ENCODE measurements at regions not wholly inside any gene's neighbourhood (a gene's known extent, or its start where the extent isn't known, plus 50 kb on each side); places are given as distances from the start of the nearest gene placed in this dataset.

DNA sequence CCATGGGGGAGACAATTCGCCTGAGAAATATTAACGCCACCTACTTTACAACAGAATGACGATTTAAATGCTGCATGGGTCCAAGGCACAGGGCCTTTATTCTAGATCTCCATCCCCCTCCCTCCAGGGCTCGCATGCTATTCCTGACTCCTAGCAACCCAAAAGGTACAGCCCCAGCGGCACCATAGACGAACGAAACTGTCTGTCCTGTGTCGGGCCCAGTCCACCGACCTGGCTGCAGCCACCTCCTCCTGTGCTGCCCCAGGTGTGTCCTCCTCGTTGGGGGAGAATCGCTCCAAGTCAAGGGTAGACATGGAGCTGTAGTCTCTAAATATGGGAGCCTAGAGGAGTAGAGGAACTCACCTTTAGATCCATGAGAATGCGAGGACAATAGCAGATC, 196.5 kb downstream of the TOMM20 start:
- TF ChIP-seq CTCF (conservative IDR thresholded peaks at IDR 0.05; ENCODE audit: low read length), result no peak
- no peak overlapping the region for H3K4me3 ChIP-seq (ENCODE audit: low read length)
- DNase-seq (ENCODE audit: low read depth), result no peak

DNA sequence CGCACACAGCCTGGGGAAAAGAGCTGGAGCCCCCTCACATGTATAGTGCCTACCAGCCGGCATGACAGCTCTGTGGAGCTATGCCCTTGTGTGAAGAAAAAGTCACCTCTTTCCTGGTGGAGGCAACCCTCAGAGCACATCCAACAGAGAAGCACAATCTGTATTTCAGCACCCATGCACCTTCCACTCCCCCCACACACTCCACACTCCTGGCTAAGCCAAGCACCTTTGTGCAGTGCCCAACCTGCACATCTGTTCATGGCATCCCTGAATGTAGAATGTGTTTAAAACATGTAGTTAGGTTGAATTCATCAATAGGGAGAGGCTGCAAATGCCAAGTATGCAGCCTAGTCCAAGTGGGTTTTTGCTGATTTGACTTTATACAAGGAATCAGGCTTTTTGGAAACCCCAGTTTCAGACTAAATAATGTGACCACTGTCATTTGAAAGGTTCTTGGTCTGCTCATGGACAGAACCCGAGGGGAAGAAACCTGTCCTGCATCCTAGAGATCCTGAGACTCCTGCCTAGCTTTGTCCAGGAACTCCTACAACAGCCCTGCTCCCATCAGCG, 197.1 kb downstream of the TOMM20 start:
- no peak for TF ChIP-seq CTCF (conservative IDR thresholded peaks at IDR 0.05; ENCODE audit: low read length)
- DNase-seq (ENCODE audit: low read depth), result no peak
- no peak overlapping the region for H3K4me3 ChIP-seq (ENCODE audit: low read length)

DNA sequence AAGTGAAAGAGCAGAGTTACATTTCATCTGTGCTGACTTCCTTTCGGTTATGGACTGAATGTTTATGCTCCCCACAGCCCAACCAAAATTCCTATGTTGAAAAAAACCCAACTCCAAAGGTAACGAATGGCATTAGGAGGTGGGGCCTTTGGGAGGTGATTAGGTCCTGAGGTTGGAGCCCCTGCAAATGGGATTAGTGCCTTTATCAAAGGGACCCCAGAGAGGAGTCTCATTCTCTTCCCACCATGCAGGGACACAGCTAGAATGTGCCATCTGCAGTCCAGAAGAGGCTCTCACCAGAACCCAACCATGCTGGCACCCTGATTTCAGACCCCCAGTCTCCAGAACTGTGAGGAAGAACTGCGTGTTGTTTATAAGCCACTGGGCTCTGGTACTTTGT, 199.3 kb downstream of the TOMM20 start:
- no peak overlapping the region for H3K4me3 ChIP-seq (ENCODE audit: low read length)
- TF ChIP-seq CTCF (conservative IDR thresholded peaks at IDR 0.05; ENCODE audit: low read length), result no peak
- DNase-seq (ENCODE audit: low read depth), result no peak

- no peak for TF ChIP-seq CTCF (conservative IDR thresholded peaks at IDR 0.05; ENCODE audit: low read length)
These were observed 200.0 kb downstream of the TOMM20 start for GRCh38 chr1:234928642-234929041.

GRCh38 chr1:234927971-234928640, 200.5 kb downstream of the TOMM20 start:
- peak; percentile 33 for DNase-seq (ENCODE audit: low read depth)
- TF ChIP-seq CTCF (conservative IDR thresholded peaks at IDR 0.05; ENCODE audit: low read length), result no peak
- no peak overlapping the region for H3K4me3 ChIP-seq (ENCODE audit: low read length)

More at GRCh38 chr1:234928642-234929041, 200.0 kb downstream of the TOMM20 start:
- H3K4me3 ChIP-seq (ENCODE audit: low read length), result no peak overlapping the region
- DNase-seq (ENCODE audit: low read depth), result no peak

GRCh38 chr1:234927312-234927970, 201.2 kb downstream of the TOMM20 start:
- no peak overlapping the region for H3K4me3 ChIP-seq (ENCODE audit: low read length)
- no peak for DNase-seq (ENCODE audit: low read depth)
- TF ChIP-seq CTCF (conservative IDR thresholded peaks at IDR 0.05; ENCODE audit: low read length), result no peak
